ENCODE measurements at regions not wholly inside any gene's neighbourhood (a gene's known extent, or its start where the extent isn't known, plus 50 kb on each side); places are given as distances from the start of the nearest gene placed in this dataset.

- TF ChIP-seq TCF12 (IDR thresholded peaks at IDR 0.05; ENCODE audit: low read depth) (no peak), RAD21 (IDR thresholded peaks at IDR 0.05; ENCODE audit: low read depth) (no peak), EP300 (IDR thresholded peaks at IDR 0.05; ENCODE audit: borderline replicate concordance) (no peak), YY1 (IDR thresholded peaks at IDR 0.05; ENCODE audit: low read depth) (no peak), CEBPB (IDR thresholded peaks at IDR 0.05) (no peak), USF1 (IDR thresholded peaks at IDR 0.05) (no peak), CREB1 (IDR thresholded peaks at IDR 0.05; ENCODE audit: low read depth) (no peak), NFIC (IDR thresholded peaks at IDR 0.05) (no peak), EGR1 (IDR thresholded peaks at IDR 0.05) (no peak), REST (IDR thresholded peaks at IDR 0.05; ENCODE audit: low read depth) (no peak), FOXM1 (IDR thresholded peaks at IDR 0.05; ENCODE audit: borderline replicate concordance, low read depth) (no peak), MAX (IDR thresholded peaks at IDR 0.05) (no peak), ZBTB7A (IDR thresholded peaks at IDR 0.05; ENCODE audit: low read depth) (no peak), TAF1 (IDR thresholded peaks at IDR 0.05; ENCODE audit: low read depth) (no peak)
Observed at GRCh38 chr2:150925611-150926010, 336.1 kb downstream of the RBM43 start.
